NCI-H146 treated with DMSO at 0.1 percent for 48 hours (cell line): ENCODE measurements at regions not wholly inside any gene's neighbourhood (a gene's known extent, or its start where the extent isn't known, plus 50 kb on each side); places are given as distances from the start of the nearest gene placed in this dataset.
A peak's percentile ranks its signal among the peaks of the same experiment; 100 is the strongest.

Experiments used
- DNase-seq: peaks from one replicate; lab custom pipeline; 2025; ENCODE audit not compliant: unreplicated experiment; lab: John Stamatoyannopoulos, UW

- DNase-seq, result peak; percentile 29
Observed at GRCh38 chr12:75579552-75579951, 68.1 kb upstream of the KRR1 start.

- peak; percentile 26 for DNase-seq
Observed at GRCh38 chr12:75578546-75578945, 67.1 kb upstream of the KRR1 start.

- no peak for DNase-seq
Observed at GRCh38 chr12:75577812-75578211, 66.4 kb upstream of the KRR1 start.

GRCh38 chr12:75571656-75572205 is 60.3 kb upstream of the KRR1 start:
- peak; percentile 3 for DNase-seq

GRCh38 chr12:75571204-75571603 is 59.8 kb upstream of the KRR1 start:
- peak; percentile 92 for DNase-seq

- no peak for DNase-seq
Observed at GRCh38 chr12:75568801-75569200, 57.4 kb upstream of the KRR1 start.

GRCh38 chr12:75568393-75568792 is 57.0 kb upstream of the KRR1 start:
- no peak for DNase-seq

- DNase-seq, result no peak
Observed at GRCh38 chr12:75565795-75566194, 54.4 kb upstream of the KRR1 start.

- no peak for DNase-seq
Observed at GRCh38 chr12:75564852-75565251, 53.4 kb upstream of the KRR1 start.

- no peak for DNase-seq
Observed at GRCh38 chr12:75564398-75564797, 53.0 kb upstream of the KRR1 start.

GRCh38 chr12:75563351-75563750 is 51.9 kb upstream of the KRR1 start:
- no peak for DNase-seq

- DNase-seq, result no peak
Observed at GRCh38 chr12:75561921-75562320, 50.5 kb upstream of the KRR1 start.
